Small intestine (tissue), 7 donors: ENCODE measurements at regions not wholly inside any gene's neighbourhood (a gene's known extent, or its start where the extent isn't known, plus 50 kb on each side); places are given as distances from the start of the nearest gene placed in this dataset.
"Not testable (repeated sequence)": the region's sequence is repeated elsewhere in the genome, so short reads cannot be mapped to it uniquely, and the experiment has no call there.

Source experiments
- DNase-seq, 2 donors: peaks; one replicate each; pipeline versions ENCODE4 v3.0.0 to v3.0.0-alpha.2; 2013
- FAIRE-seq: peaks from 2 replicates; lab custom pipeline; 2012; peaks lifted over from hg19 to GRCh38; lab: Jason Lieb, UNC
- H3K27ac ChIP-seq, 3 donors: one replicate each; pipeline ENCODE4 v1.5.1; 2013; ENCODE audit warnings: low read length in 2 of 3, mild to moderate bottlenecking in 2 of 3, control low read depth in 1 of 3, inconsistent platforms in 1 of 3, low read depth in 1 of 3, moderate library complexity in 1 of 3
- H3K27me3 ChIP-seq, 3 donors: one replicate each; pipeline ENCODE4 v1.6.1; 2013; ENCODE audit warnings: low read length in 3 of 3, inconsistent platforms in 1 of 3; ENCODE audit not compliant: control insufficient read depth in 3 of 3, insufficient read depth in 3 of 3
- H3K36me3 ChIP-seq, 3 donors: one replicate each; pipeline ENCODE4 v1.6.1; 2013; ENCODE audit warnings: low read length in 3 of 3, inconsistent platforms in 1 of 3, low read depth in 1 of 3, mild to moderate bottlenecking in 1 of 3, moderate library complexity in 1 of 3; ENCODE audit not compliant: control insufficient read depth in 3 of 3, insufficient read depth in 2 of 3
- H3K4me1 ChIP-seq, 3 donors: one replicate each; pipeline ENCODE4 v1.6.1; 2013; ENCODE audit warnings: low read length in 2 of 3, inconsistent platforms in 1 of 3, low read depth in 1 of 3, mild to moderate bottlenecking in 1 of 3, moderate library complexity in 1 of 3; ENCODE audit not compliant: control insufficient read depth in 3 of 3, insufficient read depth in 2 of 3
- H3K4me3 ChIP-seq, 3 donors: one replicate each; pipeline ENCODE4 v1.5.1; 2013; ENCODE audit warnings: low read length in 3 of 3, control low read depth in 1 of 3, inconsistent platforms in 1 of 3, low read depth in 1 of 3, mild to moderate bottlenecking in 1 of 3, moderate library complexity in 1 of 3
- H3K9me3 ChIP-seq, 2 donors: one replicate each; pipeline ENCODE4 v1.6.1; 2013; ENCODE audit warnings: low read depth in 1 of 2, low read length in 1 of 2; ENCODE audit not compliant: control insufficient read depth in 2 of 2, insufficient read depth in 1 of 2
- WGBS, 3 donors: extraction: QIAGEN DNeasy Blood & Tissue Kit; methylation state at CpG; one replicate each; pipeline ENCODE4 v1.1.7; 2013; 5-methylcytosine and 5-hydroxymethylcytosine counted together
- donor health status: healthy with polysubstance abuse.
- donor health status: control.
- donor health status: control.
- donor health status: Bipolar disorder and iron deficiency.
- donor health status: healthy.

DNA sequence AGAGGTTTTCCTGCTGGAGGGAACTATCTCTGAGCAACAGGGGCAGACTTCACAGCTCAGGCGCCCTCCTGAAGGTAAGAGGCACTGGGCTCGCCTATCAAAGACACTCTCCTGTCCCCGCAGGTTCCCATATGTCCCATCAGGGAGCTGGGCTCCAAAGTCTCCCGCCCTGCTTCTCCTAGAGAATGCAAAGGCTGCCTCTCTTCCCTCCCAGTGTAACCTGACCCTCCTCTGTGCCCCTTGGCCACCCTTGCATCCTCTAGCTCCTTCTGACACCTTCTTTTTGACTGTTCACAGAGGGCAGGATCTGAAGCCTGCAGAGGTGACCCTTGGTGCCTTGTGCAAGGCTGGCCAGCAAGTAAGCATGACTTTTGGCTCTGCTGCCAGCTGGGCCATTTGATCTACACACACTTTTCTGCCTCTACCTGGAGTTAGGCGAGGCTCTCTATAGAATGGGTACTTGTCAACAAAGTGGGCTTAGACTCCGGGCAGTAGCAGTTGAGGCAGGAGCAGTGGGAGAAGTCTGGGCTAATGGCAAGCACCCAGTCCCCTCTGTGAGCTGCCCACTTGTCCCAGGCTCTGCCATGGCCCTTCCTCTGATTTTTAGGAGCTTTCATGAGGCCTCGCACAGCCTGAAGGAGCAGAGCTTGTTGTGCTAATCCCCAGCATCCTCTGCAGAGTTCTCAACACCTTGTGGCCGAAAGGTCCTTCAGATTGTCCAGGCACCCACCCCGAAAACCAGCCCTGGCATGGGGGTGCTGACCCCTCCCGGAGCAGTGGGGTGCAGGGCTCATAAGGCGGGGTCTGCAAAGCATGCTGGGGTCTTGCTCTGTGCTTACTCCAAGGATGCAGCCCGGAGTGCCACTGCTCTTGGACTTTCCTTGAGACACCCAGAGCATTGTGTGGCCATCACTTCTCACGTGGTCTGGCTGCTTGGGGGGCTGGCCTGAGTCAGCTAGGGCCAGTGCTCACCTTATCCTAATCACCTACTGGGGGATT is 122.9 kb downstream of the METRNL start:
- FAIRE-seq: no peak
- H3K27me3 ChIP-seq: no peaks in the 10 kb centered on the region
- H3K4me3 ChIP-seq: no peak overlapping the region
- no peaks in the 10 kb centered on the region for H3K36me3 ChIP-seq
- H3K27ac ChIP-seq: peak overlapping the region in 1 of 3 donors; percentile 41
- H3K4me1 ChIP-seq: peaks cover 0 to 8% (median 0%) of the 10 kb centered on the region in 3 donors
- 79 to 87% (median 85%) methylated on average over 13 of the region's 13 CpGs for WGBS, 3 donors
- peaks cover 0 to 8% of the 10 kb centered on the region in 2 donors for H3K9me3 ChIP-seq
- no peak for DNase-seq

DNA sequence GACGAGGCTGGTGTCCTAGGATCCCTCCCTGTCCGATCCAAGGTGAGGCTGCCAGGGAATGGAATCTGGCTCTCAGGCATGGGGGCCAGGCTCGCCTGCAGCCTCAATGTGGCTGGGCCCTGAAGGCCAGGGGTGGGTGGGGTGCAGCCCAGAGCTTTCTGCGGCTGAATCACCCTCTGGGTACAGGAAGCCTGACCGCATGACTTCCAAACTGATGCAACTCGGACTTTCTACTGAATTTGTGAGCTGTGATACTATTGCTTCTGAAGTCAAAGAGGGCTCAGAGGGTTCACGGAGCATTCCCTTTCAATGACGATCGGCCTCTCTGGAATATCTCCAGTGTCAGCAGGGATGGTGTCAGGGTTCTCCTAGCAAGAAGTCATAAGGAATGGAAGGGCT is 123.7 kb downstream of the METRNL start:
- Histone ChIP-seq H3K27ac (peak overlapping the region in 1 of 3 donors; percentile 67), H3K9me3 (peaks cover 0 to 8% of the 10 kb centered on the region in 2 donors), H3K27me3 (no peaks in the 10 kb centered on the region), H3K36me3 (no peaks in the 10 kb centered on the region), H3K4me3 (no peak overlapping the region), H3K4me1 (peaks cover 0 to 8% (median 0%) of the 10 kb centered on the region in 3 donors)
- FAIRE-seq (no peak), DNase-seq (no peak)
- WGBS, 3 donors: 76 to 80% (median 77%) methylated on average over 9 of the region's 9 CpGs

GRCh38 chr17:83203472-83204221 is 124.2 kb downstream of the METRNL start:
- Histone ChIP-seq H3K27ac (peak overlapping the region in 1 of 3 donors; percentile 67), H3K4me3 (no peak overlapping the region), H3K27me3 (no peaks in the 10 kb centered on the region), H3K9me3 (peaks cover 0 to 8% of the 10 kb centered on the region in 2 donors), H3K4me1 (peaks cover 0 to 8% (median 0%) of the 10 kb centered on the region in 3 donors), H3K36me3 (no peaks in the 10 kb centered on the region)
- FAIRE-seq (no peak), DNase-seq (no peak)
- 75 to 76% (median 76%) methylated on average over 20 of the region's 20 CpGs for WGBS, 3 donors

GRCh38 chr17:83204230-83204725 is 124.9 kb downstream of the METRNL start:
- Histone ChIP-seq H3K4me3 (no peak overlapping the region), H3K36me3 (no peaks in the 10 kb centered on the region), H3K27me3 (no peaks in the 10 kb centered on the region), H3K9me3 (peaks cover 0 to 8% of the 10 kb centered on the region in 2 donors), H3K27ac (peak overlapping the region in 1 of 3 donors; percentile 67), H3K4me1 (peaks cover 0 to 8% (median 0%) of the 10 kb centered on the region in 3 donors)
- FAIRE-seq (no peak), DNase-seq (no peak)
- WGBS, 3 donors: 71 to 88% (median 83%) methylated on average over 7 of the region's 9 CpGs

DNA sequence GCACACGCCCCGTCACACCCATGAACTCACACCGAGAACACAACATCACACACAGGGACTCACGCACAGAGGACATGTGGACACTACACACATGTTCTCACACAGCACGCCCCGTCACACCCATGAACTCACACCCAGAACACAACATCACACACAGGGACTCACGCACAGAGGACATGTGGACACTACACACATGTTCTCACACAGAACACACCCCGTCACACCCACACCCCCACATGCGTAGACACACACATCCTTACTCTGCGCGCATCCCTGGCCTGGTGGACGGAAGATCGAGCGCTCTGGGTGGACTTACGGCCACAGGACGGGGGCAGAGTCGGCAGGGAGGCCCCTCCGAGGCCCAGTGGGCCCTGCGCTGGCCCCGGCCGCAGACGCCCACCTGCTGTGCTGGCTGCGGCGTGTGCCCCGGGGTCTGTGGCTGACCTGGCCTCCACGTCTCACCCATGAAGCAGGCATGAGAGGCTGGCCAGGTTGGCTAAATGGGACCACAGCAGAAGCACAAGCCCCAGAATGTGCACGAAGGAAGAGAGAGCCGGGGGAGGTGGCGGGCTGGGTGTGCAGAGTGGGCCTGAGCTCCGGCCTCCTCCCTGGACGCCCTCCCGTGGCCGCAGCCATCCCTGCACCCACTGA is 125.5 kb downstream of the METRNL start:
- H3K27ac ChIP-seq, H3K27me3 ChIP-seq, H3K9me3 ChIP-seq, FAIRE-seq, H3K4me3 ChIP-seq, H3K36me3 ChIP-seq, H3K4me1 ChIP-seq, DNase-seq: not testable (repeated sequence)
- 89 to 93% (median 90%) methylated on average over 18 to 26 of the region's 33 CpGs for WGBS, 3 donors

GRCh38 chr17:83205387-83206035 is 126.1 kb downstream of the METRNL start:
- WGBS, 3 donors: 51 to 80% (median 77%) methylated on average over 1 to 35 of the region's 50 CpGs
- not testable (repeated sequence) for H3K27me3 ChIP-seq, H3K4me1 ChIP-seq, H3K4me3 ChIP-seq, H3K9me3 ChIP-seq, H3K36me3 ChIP-seq, H3K27ac ChIP-seq, FAIRE-seq
- DNase-seq: peak; percentile 22 to 46

DNA sequence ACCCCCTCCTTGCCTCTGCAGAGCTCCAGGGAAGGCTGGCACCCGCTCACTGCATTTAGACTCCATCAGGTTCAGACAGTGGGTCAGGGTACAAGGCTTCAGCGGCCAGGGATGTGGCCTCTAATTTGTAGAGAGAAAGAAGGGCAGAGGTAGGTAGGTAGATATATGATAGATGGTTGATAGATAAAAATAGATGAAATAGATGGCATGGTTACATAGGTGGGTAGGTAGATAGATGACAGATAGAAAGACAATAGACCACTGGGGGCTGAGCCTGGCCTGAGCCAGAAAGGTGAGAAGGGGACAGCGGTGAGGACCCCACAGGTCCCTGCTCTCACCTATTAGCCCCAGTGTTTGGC is 126.6 kb downstream of the METRNL start:
- H3K27ac ChIP-seq, FAIRE-seq: not testable (repeated sequence)
- 86 to 95% (median 95%) methylated on average over 2 of the region's 3 CpGs for WGBS, 3 donors

More for the DNA sequence above, 126.6 kb downstream of the METRNL start:
- DNase-seq, H3K9me3 ChIP-seq, H3K4me1 ChIP-seq, H3K27me3 ChIP-seq, H3K4me3 ChIP-seq, H3K36me3 ChIP-seq: not testable (repeated sequence)
